ENCODE measurements at regions not wholly inside any gene's neighbourhood (a gene's known extent, or its start where the extent isn't known, plus 50 kb on each side); places are given as distances from the start of the nearest gene placed in this dataset.
"Not testable (repeated sequence)": the region's sequence is repeated elsewhere in the genome, so short reads cannot be mapped to it uniquely, and the experiment has no call there.

GRCh38 chr3:8020047-8020841 lies 481.4 kb upstream of the LMCD1 start:
- DNase-seq: no peak

- no peak for DNase-seq
Observed at GRCh38 chr3:8027954-8028353, 473.7 kb upstream of the LMCD1 start.

- no peak for DNase-seq
Observed at GRCh38 chr3:8050283-8050682, 451.3 kb upstream of the LMCD1 start.

- no peak for DNase-seq
Observed at GRCh38 chr3:8052659-8053058, 449.0 kb upstream of the LMCD1 start.

- DNase-seq: not testable (repeated sequence)
Observed at GRCh38 chr3:8068135-8068534, 433.5 kb upstream of the LMCD1 start.

- DNase-seq: no peak
Observed at GRCh38 chr3:8069471-8069870, 432.2 kb upstream of the LMCD1 start.

- DNase-seq: no peak
Observed at GRCh38 chr3:8070011-8070410, 431.6 kb upstream of the LMCD1 start.

- not testable (repeated sequence) for DNase-seq
Observed at GRCh38 chr3:8074740-8075139, 426.9 kb upstream of the LMCD1 start.

GRCh38 chr3:8077126-8077525 lies 424.5 kb upstream of the LMCD1 start:
- DNase-seq: no peak

GRCh38 chr3:8080464-8080863 lies 421.2 kb upstream of the LMCD1 start:
- no peak for DNase-seq

GRCh38 chr3:8085498-8085897 lies 416.1 kb upstream of the LMCD1 start:
- no peak for DNase-seq

- DNase-seq: no peak
Observed at GRCh38 chr3:8087951-8088350, 413.7 kb upstream of the LMCD1 start.

- DNase-seq: no peak
Observed at GRCh38 chr3:8094415-8094814, 407.2 kb upstream of the LMCD1 start.

GRCh38 chr3:8095724-8096123 lies 405.9 kb upstream of the LMCD1 start:
- DNase-seq: no peak

- DNase-seq: no peak
Observed at GRCh38 chr3:8097690-8098089, 403.9 kb upstream of the LMCD1 start.

GRCh38 chr3:8103954-8104353 lies 397.7 kb upstream of the LMCD1 start:
- DNase-seq: no peak

- no peak for DNase-seq
Observed at GRCh38 chr3:8106921-8107320, 394.7 kb upstream of the LMCD1 start.

GRCh38 chr3:8110966-8111798 lies 390.4 kb upstream of the LMCD1 start:
- DNase-seq: peak; percentile 64

GRCh38 chr3:8112587-8112986 lies 389.0 kb upstream of the LMCD1 start:
- no peak for DNase-seq

GRCh38 chr3:8113626-8114025 lies 388.0 kb upstream of the LMCD1 start:
- no peak for DNase-seq

GRCh38 chr3:8128686-8129085 lies 372.9 kb upstream of the LMCD1 start:
- no peak for DNase-seq

- no peak for DNase-seq
Observed at GRCh38 chr3:8136553-8136952, 365.1 kb upstream of the LMCD1 start.

- no peak for DNase-seq
Observed at GRCh38 chr3:8143186-8143585, 358.4 kb upstream of the LMCD1 start.

GRCh38 chr3:8145661-8146060 lies 356.0 kb upstream of the LMCD1 start:
- DNase-seq: no peak
